Sigmoid colon (tissue), 6 donors: ENCODE measurements at regions not wholly inside any gene's neighbourhood (a gene's known extent, or its start where the extent isn't known, plus 50 kb on each side); places are given as distances from the start of the nearest gene placed in this dataset.

Source experiments
- DNase-seq: peaks from one replicate; pipeline ENCODE4 v3.0.0-alpha.2; 2019
- H3K27ac ChIP-seq, 4 donors: fragments of 200-600 bp; sonication (generic); one replicate each; pipeline ENCODE4 v1.5.1; 2016 to 2019; ENCODE audit warnings: mild to moderate bottlenecking in 1 of 4
- H3K27me3 ChIP-seq, 3 donors: fragments of 200-600 bp; sonication (generic); one replicate each; pipeline ENCODE4 v1.5.1; 2019; ENCODE audit warnings: mild to moderate bottlenecking in 1 of 3
- H3K36me3 ChIP-seq, 4 donors: fragments of 200-600 bp; sonication (generic); one replicate each; pipeline ENCODE4 v1.5.1; 2016 to 2019
- H3K4me1 ChIP-seq, 4 donors: fragments of 200-600 bp; sonication (generic); one replicate each; pipeline ENCODE4 v1.5.1; 2017 to 2019
- H3K4me3 ChIP-seq, 4 donors: fragments of 200-600 bp; sonication (generic); one replicate each; pipeline ENCODE4 v1.5.1; 2017 to 2019; ENCODE audit warnings: mild to moderate bottlenecking in 2 of 4, moderate library complexity in 1 of 4
- H3K9me3 ChIP-seq, 4 donors: fragments of 200-600 bp in 3 of 4; sonication (generic) in 3 of 4; one replicate each; pipeline versions ENCODE4 v1.5.1 to v1.6.1; 2013 to 2019
- CTCF ChIP-seq, 4 experiments: fragments of 450-650 bp in 3 of 4; fragments of 200-600 bp in 1 of 4; IDR thresholded peaks; one replicate each; pipeline ENCODE4 v1.5.1; 2016 to 2019; ENCODE audit warnings: antibody characterized with exemption in 4 of 4, mild to moderate bottlenecking in 3 of 4, moderate library complexity in 2 of 4
- EP300 ChIP-seq, 4 donors: sonication (generic); formaldehyde crosslinking; IDR thresholded peaks; one replicate each; pipeline ENCODE4 v1.6.1; 2017; ENCODE audit warnings: antibody characterized with exemption in 4 of 4
- POLR2A ChIP-seq, 2 donors: fragments of 450-650 bp; IDR thresholded peaks; one replicate each; pipeline ENCODE4 v1.6.1; 2016; ENCODE audit warnings: antibody characterized with exemption in 2 of 2, mild to moderate bottlenecking in 2 of 2, moderate library complexity in 2 of 2
- POLR2AphosphoS5 ChIP-seq, 4 donors: sonication (generic); formaldehyde crosslinking; IDR thresholded peaks; one replicate each; pipeline ENCODE4 v1.6.1; 2017; ENCODE audit warnings: antibody characterized with exemption in 4 of 4
- WGBS, 2 donors: extraction: QIAGEN DNeasy Blood & Tissue Kit; methylation state at CpG; one replicate each; pipeline ENCODE4 v1.1.7; 2013; 5-methylcytosine and 5-hydroxymethylcytosine counted together
- intact Hi-C: fragments of 100-400 bp; cut with DNase I; formaldehyde crosslinking; loops from one replicate; pipeline ENCODE4 v1.15.1; 2023
- donor health status: healthy with polysubstance abuse.
- donor health status: healthy.

- TF ChIP-seq POLR2AphosphoS5 (IDR thresholded peaks at IDR 0.05) (no peak), POLR2A (IDR thresholded peaks at IDR 0.05) (no peak), CTCF (IDR thresholded peaks at IDR 0.05) (no peak), EP300 (IDR thresholded peaks at IDR 0.05) (no peak)
- WGBS, 2 donors: 83 to 88% methylated on average over 2 of the region's 2 CpGs
- Histone ChIP-seq H3K36me3 (no peaks in the 10 kb centered on the region), H3K9me3 (peaks cover 0 to 5% (median 0%) of the 10 kb centered on the region in 4 donors), H3K4me3 (no peak overlapping the region), H3K27ac (no peak overlapping the region), H3K27me3 (no peaks in the 10 kb centered on the region), H3K4me1 (no peaks in the 10 kb centered on the region)
- no peak for DNase-seq
- intact Hi-C loops: no loop called here
Observed at GRCh38 chr13:53683608-53684007, 655.0 kb downstream of the OLFM4 start.

GRCh38 chr13:53691417-53691816 is 662.8 kb downstream of the OLFM4 start:
- intact Hi-C loops: no loop called here
- no peak for DNase-seq
- H3K9me3 ChIP-seq: peaks cover 0 to 5% (median 0%) of the 10 kb centered on the region in 4 donors
- no peaks in the 10 kb centered on the region for H3K4me1 ChIP-seq
- no peaks in the 10 kb centered on the region for H3K36me3 ChIP-seq
- WGBS, 2 donors: 84 to 86% methylated on average over 2 of the region's 2 CpGs
- no peak overlapping the region for H3K4me3 ChIP-seq
- H3K27ac ChIP-seq: no peak overlapping the region
- no peaks in the 10 kb centered on the region for H3K27me3 ChIP-seq
- TF ChIP-seq POLR2A (IDR thresholded peaks at IDR 0.05) (no peak), POLR2AphosphoS5 (IDR thresholded peaks at IDR 0.05) (no peak), EP300 (IDR thresholded peaks at IDR 0.05) (no peak), CTCF (IDR thresholded peaks at IDR 0.05) (no peak)

GRCh38 chr13:53694814-53695532 is 666.4 kb downstream of the OLFM4 start:
- 73 to 77% methylated on average over 2 of the region's 2 CpGs for WGBS, 2 donors
- H3K27me3 ChIP-seq: no peaks in the 10 kb centered on the region
- no peak for TF ChIP-seq EP300 (IDR thresholded peaks at IDR 0.05)
- no peak for TF ChIP-seq CTCF (IDR thresholded peaks at IDR 0.05)
- TF ChIP-seq POLR2AphosphoS5 (IDR thresholded peaks at IDR 0.05): no peak
- no peak for TF ChIP-seq POLR2A (IDR thresholded peaks at IDR 0.05)
- no peak overlapping the region for H3K4me3 ChIP-seq
- H3K27ac ChIP-seq: no peak overlapping the region
- no peaks in the 10 kb centered on the region for H3K36me3 ChIP-seq
- DNase-seq: no peak
- H3K9me3 ChIP-seq: peaks cover 0 to 3% (median 0%) of the 10 kb centered on the region in 4 donors
- intact Hi-C loops: no loop called here
- no peaks in the 10 kb centered on the region for H3K4me1 ChIP-seq

- Histone ChIP-seq H3K27me3 (no peaks in the 10 kb centered on the region), H3K4me3 (no peak overlapping the region), H3K27ac (no peak overlapping the region), H3K9me3 (peaks cover 0 to 2% (median 0%) of the 10 kb centered on the region in 4 donors), H3K4me1 (no peaks in the 10 kb centered on the region), H3K36me3 (no peaks in the 10 kb centered on the region)
- DNase-seq: no peak
- WGBS, 2 donors: 77 to 91% methylated on average over 2 of the region's 2 CpGs
- intact Hi-C loops: no loop called here
- TF ChIP-seq EP300 (IDR thresholded peaks at IDR 0.05) (no peak), CTCF (IDR thresholded peaks at IDR 0.05) (no peak), POLR2AphosphoS5 (IDR thresholded peaks at IDR 0.05) (no peak), POLR2A (IDR thresholded peaks at IDR 0.05) (no peak)
Observed at GRCh38 chr13:53703371-53704080, 674.9 kb downstream of the OLFM4 start.
